SK-N-SH (cell line): ENCODE measurements at regions not wholly inside any gene's neighbourhood (a gene's known extent, or its start where the extent isn't known, plus 50 kb on each side); places are given as distances from the start of the nearest gene placed in this dataset.

Experiments used
- CTCF ChIA-PET: fragments of 300-600, 350-600 bp; formaldehyde crosslinking; extraction: SDS; loops from one replicate; lab custom pipeline; 2021; lab: Yijun Ruan, JAX
- POLR2A ChIA-PET: fragments of 350-600 bp; sonication (Branson Sonifier 250); formaldehyde crosslinking; extraction: SDS; loops from one replicate; lab custom pipeline; 2020; ENCODE audit warnings: antibody characterized with exemption, inconsistent platforms; lab: Yijun Ruan, JAX
- DNase-seq: peaks from one replicate; pipeline ENCODE4 v3.0.0; 2012
- H2AFZ ChIP-seq: fragments of 200-600 bp; sonication (generic); 2 replicates; pipeline ENCODE4 v1.8.1; 2016; ENCODE audit warnings: antibody characterized with exemption, mild to moderate bottlenecking, low read depth
- H3F3A ChIP-seq: fragments of 200-600 bp; sonication (generic); replicated peaks from 2 replicates; pipeline ENCODE3; 2016; ENCODE audit warnings: antibody characterized with exemption, mild to moderate bottlenecking; ENCODE audit not compliant: insufficient read depth
- H3K27ac ChIP-seq, 2 experiments: fragments of 200-500 bp in 1 of 2; fragments of 200-600 bp in 1 of 2; sonication (Bioruptor generic) in 1 of 2; sonication (generic), shearing (Covaris generic) in 1 of 2; 2 replicates each; pipeline versions ENCODE4 v1.5.1 to v1.6.1; 2014 to 2016; ENCODE audit warnings: low read depth in 2 of 2, inconsistent platforms in 1 of 2, low read length in 1 of 2, mild to moderate bottlenecking in 1 of 2, mixed read lengths in 1 of 2
- H3K27me3 ChIP-seq: fragments of 200-600 bp; sonication (generic), shearing (Covaris generic); 2 replicates; pipeline ENCODE4 v1.6.1; 2016; ENCODE audit warnings: mixed run types; ENCODE audit not compliant: insufficient read depth
- H3K36me3 ChIP-seq, 2 experiments: fragments of 200-500 bp in 1 of 2; fragments of 200-600 bp in 1 of 2; sonication (Bioruptor generic) in 1 of 2; sonication (generic) in 1 of 2; replicated peaks in 1 of 2; 2 replicates each; pipeline versions ENCODE3 to v1.5.1; 2014 to 2016; ENCODE audit warnings: low read length in 1 of 2, mild to moderate bottlenecking in 1 of 2; ENCODE audit not compliant: insufficient read depth in 2 of 2, control insufficient read depth in 1 of 2
- H3K4me1 ChIP-seq, 2 experiments: fragments of 200-500 bp in 1 of 2; fragments of 200-600 bp in 1 of 2; sonication (Bioruptor generic) in 1 of 2; sonication (generic), shearing (Covaris generic) in 1 of 2; 2 replicates each; pipeline versions ENCODE4 v1.5.1 to v1.6.1; 2014 to 2016; ENCODE audit warnings: low read depth in 1 of 2, low read length in 1 of 2, mixed run types in 1 of 2; ENCODE audit not compliant: insufficient read depth in 2 of 2, control insufficient read depth in 1 of 2
- H3K4me2 ChIP-seq: fragments of 200-600 bp; sonication (generic), shearing (Covaris generic); 2 replicates; pipeline ENCODE4 v1.6.1; 2017; ENCODE audit warnings: mixed run types
- H3K4me3 ChIP-seq, 2 experiments: fragments of 200-500 bp in 1 of 2; fragments of 200-600 bp in 1 of 2; sonication (Bioruptor generic) in 1 of 2; sonication (generic), shearing (Covaris generic) in 1 of 2; 2 replicates each; pipeline versions ENCODE4 v1.5.1 to v1.8.1; 2014 to 2016; ENCODE audit warnings: low read depth in 2 of 2, inconsistent platforms in 1 of 2, low read length in 1 of 2, mild to moderate bottlenecking in 1 of 2, mixed read lengths in 1 of 2, moderate library complexity in 1 of 2
- H3K79me2 ChIP-seq: fragments of 200-600 bp; sonication (generic); 2 replicates; pipeline ENCODE4 v1.8.1; 2017; ENCODE audit warnings: mild to moderate bottlenecking; ENCODE audit not compliant: insufficient read depth
- H3K9ac ChIP-seq: fragments of 200-600 bp; sonication (generic); 2 replicates; pipeline ENCODE4 v1.6.1; 2017; ENCODE audit warnings: mixed run types
- H3K9me2 ChIP-seq: fragments of 200-600 bp; sonication (generic); 2 replicates; pipeline ENCODE4 v1.6.1; 2017; ENCODE audit warnings: mixed run types
- H3K9me3 ChIP-seq: fragments of 200-600 bp; sonication (generic); 2 replicates; pipeline ENCODE4 v1.6.1; 2017; ENCODE audit warnings: mixed run types, mild to moderate bottlenecking, moderate library complexity
- H4K20me1 ChIP-seq: fragments of 200-600 bp; sonication (generic); 2 replicates; pipeline ENCODE4 v1.6.1; 2017; ENCODE audit warnings: mild to moderate bottlenecking, mixed run types; ENCODE audit not compliant: insufficient read depth
- CTCF ChIP-seq: fragments of 200-600 bp; sonication (generic); IDR thresholded peaks from 2 replicates; pipeline ENCODE4 v1.6.1; 2017; ENCODE audit warnings: antibody characterized with exemption, mild to moderate bottlenecking, moderate library complexity
- EP300 ChIP-seq, 2 experiments: IDR thresholded peaks; 2 replicates each; pipeline versions ENCODE4 v1.4.0 to v1.6.1; 2012; ENCODE audit warnings: borderline replicate concordance in 1 of 2, low read depth in 1 of 2, low read length in 1 of 2
- EZH2phosphoT487 ChIP-seq: fragments of 200-600 bp; sonication (generic); IDR thresholded peaks from 2 replicates; pipeline ENCODE4 v1.6.1; 2017; ENCODE audit warnings: low read depth, mixed run types, mild to moderate bottlenecking, antibody characterized with exemption, moderate library complexity, borderline replicate concordance
- FOSL2 ChIP-seq: IDR thresholded peaks from 2 replicates; pipeline ENCODE4 v1.4.0; 2012; ENCODE audit warnings: low read depth, mild to moderate bottlenecking, moderate library complexity, borderline replicate concordance
- FOXM1 ChIP-seq: IDR thresholded peaks from 2 replicates; pipeline ENCODE4 v1.4.0; 2012; ENCODE audit warnings: low read depth, mild to moderate bottlenecking
- GATA2 ChIP-seq: sonication (generic); formaldehyde crosslinking; IDR thresholded peaks from 2 replicates; pipeline ENCODE4 v1.5.0; 2020; ENCODE audit warnings: mild to moderate bottlenecking, missing genetic modification reagents
- IRF3 ChIP-seq: fragments of 150-350 bp; IDR thresholded peaks from 2 replicates; pipeline ENCODE4 v1.6.1; 2016; ENCODE audit warnings: mild to moderate bottlenecking, low read depth, low read length
- JUND ChIP-seq: IDR thresholded peaks from 2 replicates; pipeline ENCODE4 v1.4.0; 2012
- MEF2A ChIP-seq: IDR thresholded peaks from 2 replicates; pipeline ENCODE4 v1.4.0; 2012; ENCODE audit warnings: low read depth, borderline replicate concordance
- NFIC ChIP-seq: IDR thresholded peaks from 2 replicates; pipeline ENCODE4 v1.4.0; 2012; ENCODE audit warnings: borderline replicate concordance
- NRF1 ChIP-seq: IDR thresholded peaks from 2 replicates; pipeline ENCODE4 v1.6.1; 2012; ENCODE audit warnings: low read depth, mild to moderate bottlenecking, low read length
- PBX3 ChIP-seq: IDR thresholded peaks from 2 replicates; pipeline ENCODE4; 2012
- RAD21 ChIP-seq: IDR thresholded peaks from 2 replicates; pipeline ENCODE4 v1.6.1; 2012; ENCODE audit warnings: mild to moderate bottlenecking, low read length
- REST ChIP-seq: IDR thresholded peaks from 2 replicates; pipeline ENCODE4 v1.6.1; 2012; ENCODE audit warnings: mild to moderate bottlenecking, low read depth, low read length, moderate library complexity
- SIN3A ChIP-seq: IDR thresholded peaks from 2 replicates; pipeline ENCODE4 v1.6.1; 2012; ENCODE audit warnings: low read depth, mild to moderate bottlenecking, low read length, moderate library complexity, borderline replicate concordance
- TCF12 ChIP-seq: IDR thresholded peaks from 2 replicates; pipeline ENCODE4 v1.4.0; 2012
- USF2 ChIP-seq: fragments of 150-350 bp; IDR thresholded peaks from 2 replicates; pipeline ENCODE4 v1.6.1; 2017; ENCODE audit warnings: antibody characterized with exemption, low read length, low read depth, borderline replicate concordance
- YY1 ChIP-seq: IDR thresholded peaks from 2 replicates; pipeline ENCODE4 v1.4.0; 2012; ENCODE audit warnings: low read depth, mild to moderate bottlenecking
- WGBS: methylation state at CpG from one replicate; pipeline ENCODE4 v1.1.6; 2017; ENCODE audit warnings: low lambda C conversion rate; 5-methylcytosine and 5-hydroxymethylcytosine counted together

- no peak for TF ChIP-seq IRF3
Measured at GRCh38 chr13:61833228-61833627, 417.6 kb upstream of the PCDH20 start (continued).

GRCh38 chr13:61831026-61831425, 415.4 kb upstream of the PCDH20 start:
- Histone ChIP-seq H3K36me3 (no peaks in the 10 kb centered on the region), H3K27ac (no peak overlapping the region), H3K4me1 (no peaks in the 10 kb centered on the region), H3K4me3 (no peak overlapping the region), H3K9me2 (no peaks in the 10 kb centered on the region), H4K20me1 (no peaks in the 10 kb centered on the region), H3F3A (no peaks in the 10 kb centered on the region), H3K9me3 (no peaks in the 10 kb centered on the region), H3K9ac (no peak overlapping the region), H3K4me2 (no peak overlapping the region), H3K79me2 (no peaks in the 10 kb centered on the region), H3K27me3 (no peaks in the 10 kb centered on the region), H2AFZ (no peak overlapping the region)
- DNase-seq = no peak
- TF ChIP-seq RAD21 = no peak
- TF ChIP-seq JUND = no peak
- TF ChIP-seq SIN3A = no peak
- no peak for TF ChIP-seq NFIC
- TF ChIP-seq EZH2phosphoT487 = no peak
- no peak for TF ChIP-seq EP300 (IDR thresholded peaks at IDR 0.05; ENCODE audit: borderline replicate concordance in 1 of 2, low read depth in 1 of 2, low read length in 1 of 2)
- no peak for TF ChIP-seq FOSL2
- no peak for TF ChIP-seq MEF2A
- TF ChIP-seq REST = no peak
- TF ChIP-seq FOXM1 = no peak
- TF ChIP-seq YY1 = no peak
- no peak for TF ChIP-seq TCF12
- TF ChIP-seq PBX3 = no peak
- TF ChIP-seq GATA2 (CRISPR knock-in tag) = no peak
- no peak for TF ChIP-seq CTCF
- TF ChIP-seq NRF1 = no peak
- no peak for TF ChIP-seq USF2
- ChIA-PET POLR2A (no interaction called here), CTCF (no interaction called here)
- WGBS = 7% methylated on average over 2 of the region's 2 CpGs
